GM12878 (cell line): ENCODE measurements at regions not wholly inside any gene's neighbourhood (a gene's known extent, or its start where the extent isn't known, plus 50 kb on each side); places are given as distances from the start of the nearest gene placed in this dataset.

ENCODE experiments used
- ATAC-seq: fragments of 200-7000 bp; cut with Tn5 transposase; 3 replicates; pipeline ENCODE4 v1.9.1; 2020; ENCODE audit warnings: mild to moderate bottlenecking, moderate library complexity
- BruUV-seq: library from RNA; stranded (reverse); fragments of 400-500 nt; replicated peaks from 2 replicates; lab custom pipeline; 2021; lab: Mats Ljungman, UMichigan
- CTCF ChIA-PET: fragments of 300-600 bp; sonication (Branson Sonifier 250); formaldehyde crosslinking; extraction: SDS; loops from one replicate; lab custom pipeline; 2021; ENCODE audit warnings: inconsistent platforms; lab: Yijun Ruan, JAX
- POLR2A ChIA-PET: fragments of 350-600 bp; formaldehyde crosslinking; extraction: SDS; loops from one replicate; lab custom pipeline; 2021; ENCODE audit warnings: inconsistent platforms; lab: Charles Lee
- RAD21 ChIA-PET: fragments of 300-600 bp; sonication (Branson Sonifier 250); formaldehyde crosslinking; loops from one replicate; lab custom pipeline; 2023; ENCODE audit warnings: antibody characterized with exemption; ENCODE audit not compliant: unreplicated experiment; lab: Charles Lee
- SMC1A ChIA-PET: fragments of 300-600 bp; sonication (Branson Sonifier 250); formaldehyde crosslinking; loops from one replicate; lab custom pipeline; 2023; ENCODE audit not compliant: unreplicated experiment, uncharacterized antibody; lab: Charles Lee
- DNase-seq: peaks from one replicate; pipeline ENCODE4 v3.0.0-alpha.2; 2011; ENCODE audit warnings: low read depth, low spot score
- FAIRE-seq: peaks from 3 replicates; lab custom pipeline; 2011; peaks lifted over from hg19 to GRCh38; lab: Jason Lieb, UNC
- H2AFZ ChIP-seq: 2 replicates; pipeline ENCODE4 v1.6.0; 2011; ENCODE audit warnings: low read depth, low read length, control low read depth; ENCODE audit not compliant: control insufficient read depth
- H3K27ac ChIP-seq: 2 replicates; pipeline ENCODE4 v1.5.1; 2011; ENCODE audit warnings: control low read depth; ENCODE audit not compliant: control insufficient read depth, insufficient read depth
- H3K27me3 ChIP-seq, 2 experiments: replicated peaks in 1 of 2; 2 replicates each; pipeline versions ENCODE4 v1.6.0 to v1.6.1; 2011; ENCODE audit warnings: low read length in 1 of 2; ENCODE audit not compliant: control insufficient read depth in 2 of 2, insufficient read depth in 2 of 2
- H3K36me3 ChIP-seq, 2 experiments: 2 replicates each; pipeline ENCODE4 v1.5.1; 2011; ENCODE audit warnings: low read length in 1 of 2; ENCODE audit not compliant: control insufficient read depth in 2 of 2, insufficient read depth in 2 of 2
- H3K4me1 ChIP-seq: 2 replicates; pipeline ENCODE4 v1.6.1; 2011; ENCODE audit warnings: mild to moderate bottlenecking, low read length, moderate library complexity, mixed read lengths; ENCODE audit not compliant: control insufficient read depth, insufficient read depth
- H3K4me2 ChIP-seq: 2 replicates; pipeline ENCODE4 v1.6.0; 2011; ENCODE audit warnings: control low read depth; ENCODE audit not compliant: control insufficient read depth, insufficient read depth
- H3K4me3 ChIP-seq: fragments of 200-600 bp; sonication (generic); 2 replicates; pipeline ENCODE4 v1.5.1; 2016
- H3K79me2 ChIP-seq: 2 replicates; pipeline ENCODE4 v1.6.0; 2011; ENCODE audit warnings: low read length; ENCODE audit not compliant: control insufficient read depth, insufficient read depth
- H3K9ac ChIP-seq: 2 replicates; pipeline ENCODE4 v1.8.0; 2011; ENCODE audit warnings: low read length, control low read depth, mixed read lengths; ENCODE audit not compliant: control insufficient read depth, insufficient read depth
- H3K9me3 ChIP-seq: replicated peaks from 3 replicates; pipeline ENCODE4 v1.5.1; 2011; ENCODE audit warnings: mild to moderate bottlenecking, low read length; ENCODE audit not compliant: control insufficient read depth, insufficient read depth
- H4K20me1 ChIP-seq: 2 replicates; pipeline ENCODE4 v1.6.0; 2011; ENCODE audit not compliant: control insufficient read depth, insufficient read depth
- BMI1 ChIP-seq: fragments of 450-650 bp; IDR thresholded peaks from 2 replicates; pipeline ENCODE4 v1.6.1; 2016; ENCODE audit warnings: mild to moderate bottlenecking, moderate library complexity, borderline replicate concordance
- CUX1 ChIP-seq: IDR thresholded peaks from 2 replicates; pipeline ENCODE4 v1.6.1; 2012; ENCODE audit warnings: improper control_type of control experiment, low read depth, low read length; ENCODE audit not compliant: insufficient replicate concordance
- HCFC1 ChIP-seq: fragments of 150-350 bp; IDR thresholded peaks from 2 replicates; pipeline ENCODE4 v1.6.1; 2014; ENCODE audit warnings: low read length
- MXI1 ChIP-seq: fragments of 150-350 bp; IDR thresholded peaks from 2 replicates; pipeline ENCODE4 v1.6.1; 2011; ENCODE audit warnings: low read depth, mild to moderate bottlenecking, inconsistent platforms, low read length, improper control_type of control experiment
- STAT1 ChIP-seq: fragments of 450-650 bp; conservative IDR thresholded peaks from 2 replicates; pipeline ENCODE4 v1.6.1; 2014; ENCODE audit warnings: antibody characterized with exemption, mild to moderate bottlenecking
- ZBTB33 ChIP-seq: fragments of 450-650 bp; IDR thresholded peaks from 2 replicates; pipeline ENCODE4 v1.6.1; 2017; ENCODE audit warnings: mild to moderate bottlenecking
- in situ Hi-C: fragments of 300-500 bp; cut with MboI; formaldehyde crosslinking; loops from 9 replicates; pipeline ENCODE4 v1.14.3; 2018; ENCODE audit warnings: mixed read lengths
- intact Hi-C: fragments of 100-400 bp; cut with micrococcal nuclease; formaldehyde crosslinking; loops from one replicate; pipeline ENCODE4 v1.14.2; 2022; ENCODE audit not compliant: unreplicated experiment
- TF ChIP-seq, protein P1 (sequence below): fragments of 450-650 bp; IDR thresholded peaks from 2 replicates; pipeline ENCODE4 v1.6.1; 2014; ENCODE audit warnings: mild to moderate bottlenecking
- TF ChIP-seq, protein P2 (sequence below): fragments of 450-650 bp; IDR thresholded peaks from 2 replicates; pipeline ENCODE4 v1.6.1; 2016; ENCODE audit warnings: mild to moderate bottlenecking, moderate library complexity, borderline replicate concordance

GRCh38 chr10:61084493-61084892, 140.5 kb upstream of the RHOBTB1 start:
- Histone ChIP-seq H3K79me2 (no peaks in the 10 kb centered on the region), H3K27ac (no peak overlapping the region), H3K36me3 (no peaks in the 10 kb centered on the region), H3K4me1 (no peaks in the 10 kb centered on the region), H2AFZ (no peak overlapping the region), H3K27me3 (no peaks in the 10 kb centered on the region), H3K4me2 (no peak overlapping the region), H3K9ac (no peak overlapping the region), H4K20me1 (no peaks in the 10 kb centered on the region), H3K9me3 (no peaks in the 10 kb centered on the region), H3K4me3 (no peak overlapping the region)
- SMC1A ChIA-PET = no interaction called here
- no peak for FAIRE-seq
- DNase-seq = no peak
- intact Hi-C loops = no loop called here
- in situ Hi-C loops = no loop called here
- no peak for ATAC-seq
- CTCF ChIA-PET = interaction anchor here (1.4 kb wide), 1 partner anchor 57 kb away, joined by 3 read pairs; no protein-coding TSS in a partner anchor
- POLR2A ChIA-PET = no interaction called here
- RAD21 ChIA-PET = no interaction called here
- no TSS peak for BruUV-seq
- no peak for TF ChIP-seq MXI1
- no peak for TF ChIP-seq CUX1
- TF ChIP-seq, protein P1, sequence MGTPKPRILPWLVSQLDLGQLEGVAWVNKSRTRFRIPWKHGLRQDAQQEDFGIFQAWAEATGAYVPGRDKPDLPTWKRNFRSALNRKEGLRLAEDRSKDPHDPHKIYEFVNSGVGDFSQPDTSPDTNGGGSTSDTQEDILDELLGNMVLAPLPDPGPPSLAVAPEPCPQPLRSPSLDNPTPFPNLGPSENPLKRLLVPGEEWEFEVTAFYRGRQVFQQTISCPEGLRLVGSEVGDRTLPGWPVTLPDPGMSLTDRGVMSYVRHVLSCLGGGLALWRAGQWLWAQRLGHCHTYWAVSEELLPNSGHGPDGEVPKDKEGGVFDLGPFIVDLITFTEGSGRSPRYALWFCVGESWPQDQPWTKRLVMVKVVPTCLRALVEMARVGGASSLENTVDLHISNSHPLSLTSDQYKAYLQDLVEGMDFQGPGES = no peak
- no peak for TF ChIP-seq STAT1
- no peak for TF ChIP-seq BMI1
- TF ChIP-seq ZBTB33 = no peak
- TF ChIP-seq, protein P2, sequence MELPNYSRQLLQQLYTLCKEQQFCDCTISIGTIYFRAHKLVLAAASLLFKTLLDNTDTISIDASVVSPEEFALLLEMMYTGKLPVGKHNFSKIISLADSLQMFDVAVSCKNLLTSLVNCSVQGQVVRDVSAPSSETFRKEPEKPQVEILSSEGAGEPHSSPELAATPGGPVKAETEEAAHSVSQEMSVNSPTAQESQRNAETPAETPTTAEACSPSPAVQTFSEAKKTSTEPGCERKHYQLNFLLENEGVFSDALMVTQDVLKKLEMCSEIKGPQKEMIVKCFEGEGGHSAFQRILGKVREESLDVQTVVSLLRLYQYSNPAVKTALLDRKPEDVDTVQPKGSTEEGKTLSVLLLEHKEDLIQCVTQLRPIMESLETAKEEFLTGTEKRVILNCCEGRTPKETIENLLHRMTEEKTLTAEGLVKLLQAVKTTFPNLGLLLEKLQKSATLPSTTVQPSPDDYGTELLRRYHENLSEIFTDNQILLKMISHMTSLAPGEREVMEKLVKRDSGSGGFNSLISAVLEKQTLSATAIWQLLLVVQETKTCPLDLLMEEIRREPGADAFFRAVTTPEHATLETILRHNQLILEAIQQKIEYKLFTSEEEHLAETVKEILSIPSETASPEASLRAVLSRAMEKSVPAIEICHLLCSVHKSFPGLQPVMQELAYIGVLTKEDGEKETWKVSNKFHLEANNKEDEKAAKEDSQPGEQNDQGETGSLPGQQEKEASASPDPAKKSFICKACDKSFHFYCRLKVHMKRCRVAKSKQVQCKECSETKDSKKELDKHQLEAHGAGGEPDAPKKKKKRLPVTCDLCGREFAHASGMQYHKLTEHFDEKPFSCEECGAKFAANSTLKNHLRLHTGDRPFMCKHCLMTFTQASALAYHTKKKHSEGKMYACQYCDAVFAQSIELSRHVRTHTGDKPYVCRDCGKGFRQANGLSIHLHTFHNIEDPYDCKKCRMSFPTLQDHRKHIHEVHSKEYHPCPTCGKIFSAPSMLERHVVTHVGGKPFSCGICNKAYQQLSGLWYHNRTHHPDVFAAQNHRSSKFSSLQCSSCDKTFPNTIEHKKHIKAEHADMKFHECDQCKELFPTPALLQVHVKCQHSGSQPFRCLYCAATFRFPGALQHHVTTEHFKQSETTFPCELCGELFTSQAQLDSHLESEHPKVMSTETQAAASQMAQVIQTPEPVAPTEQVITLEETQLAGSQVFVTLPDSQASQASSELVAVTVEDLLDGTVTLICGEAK = no peak
- TF ChIP-seq HCFC1 = no peak
